GM23248 (cell line): ENCODE measurements at regions not wholly inside any gene's neighbourhood (a gene's known extent, or its start where the extent isn't known, plus 50 kb on each side); places are given as distances from the start of the nearest gene placed in this dataset.
"Not testable (repeated sequence)": the region's sequence is repeated elsewhere in the genome, so short reads cannot be mapped to it uniquely, and the experiment has no call there.

Experiments used
- DNase-seq: peaks from one replicate; pipeline ENCODE4 v3.0.0-alpha.2; 2015
- H2AFZ ChIP-seq: fragments of 200-600 bp; sonication (generic); 2 replicates; pipeline ENCODE4 v1.6.1; 2016; ENCODE audit warnings: antibody characterized with exemption
- H3F3A ChIP-seq: fragments of 200-600 bp; sonication (generic); 2 replicates; pipeline ENCODE4 v1.6.1; 2016; ENCODE audit warnings: mild to moderate bottlenecking, antibody characterized with exemption, mixed run types; ENCODE audit not compliant: insufficient read depth
- H3K27ac ChIP-seq: fragments of 200-600 bp; sonication (generic); 2 replicates; pipeline ENCODE4 v1.5.1; 2016; ENCODE audit warnings: mild to moderate bottlenecking
- H3K27me3 ChIP-seq: fragments of 200-600 bp; sonication (generic); replicated peaks from 2 replicates; pipeline ENCODE4 v1.6.1; 2016; ENCODE audit warnings: mild to moderate bottlenecking; ENCODE audit not compliant: insufficient read depth
- H3K36me3 ChIP-seq: fragments of 200-600 bp; sonication (generic); 2 replicates; pipeline ENCODE4 v1.6.1; 2016; ENCODE audit warnings: low read depth, mild to moderate bottlenecking
- H3K4me1 ChIP-seq: fragments of 200-600 bp; sonication (generic); 2 replicates; pipeline ENCODE4 v1.6.1; 2016; ENCODE audit warnings: mild to moderate bottlenecking; ENCODE audit not compliant: insufficient read depth
- H3K4me2 ChIP-seq: fragments of 200-600 bp; sonication (generic); one replicate; pipeline ENCODE4 v1.6.1; 2016; ENCODE audit warnings: mild to moderate bottlenecking; ENCODE audit not compliant: unreplicated experiment
- H3K4me3 ChIP-seq: fragments of 200-600 bp; sonication (generic); 2 replicates; pipeline ENCODE4 v1.5.1; 2016; ENCODE audit warnings: mild to moderate bottlenecking
- H3K79me2 ChIP-seq: fragments of 200-600 bp; sonication (generic); 2 replicates; pipeline ENCODE4 v1.6.1; 2016; ENCODE audit warnings: mild to moderate bottlenecking; ENCODE audit not compliant: insufficient read depth
- H3K9ac ChIP-seq: fragments of 200-600 bp; sonication (generic); 2 replicates; pipeline ENCODE4 v1.6.1; 2016; ENCODE audit warnings: mild to moderate bottlenecking
- H3K9me2 ChIP-seq: fragments of 200-600 bp; sonication (generic); 2 replicates; pipeline ENCODE4 v1.6.1; 2016; ENCODE audit warnings: mixed run types, mild to moderate bottlenecking, moderate library complexity; ENCODE audit not compliant: insufficient read depth
- H3K9me3 ChIP-seq: fragments of 200-600 bp; sonication (generic); one replicate; pipeline ENCODE4 v1.6.1; 2017; ENCODE audit warnings: low read depth
- H4K20me1 ChIP-seq: fragments of 200-600 bp; sonication (generic); 2 replicates; pipeline ENCODE4 v1.6.0; 2016; ENCODE audit not compliant: insufficient read depth
- EZH2 ChIP-seq: fragments of 200-600 bp; sonication (generic); IDR thresholded peaks from 2 replicates; pipeline ENCODE4 v1.6.1; 2018; ENCODE audit warnings: antibody characterized with exemption, mild to moderate bottlenecking; ENCODE audit not compliant: insufficient read depth, poor library complexity, severe bottlenecking
- EZH2phosphoT487 ChIP-seq: fragments of 200-600 bp; sonication (generic); IDR thresholded peaks from 2 replicates; pipeline ENCODE4 v1.6.1; 2018; ENCODE audit warnings: antibody characterized with exemption, moderate library complexity, mild to moderate bottlenecking, low read depth; ENCODE audit not compliant: insufficient read depth
- WGBS, 2 experiments: methylation state at CpG; one replicate each; pipeline ENCODE4 v1.1.6; 2015 to 2017; ENCODE audit warnings: low lambda C conversion rate in 2 of 2, low coverage in 1 of 2; ENCODE audit errors: missing lambda C conversion rate in 2 of 2; 5-methylcytosine and 5-hydroxymethylcytosine counted together
- in situ Hi-C: fragments of 300-500 bp; cut with MboI; formaldehyde crosslinking; loops from 2 replicates; pipeline ENCODE4 v1.15.0; 2020

DNA sequence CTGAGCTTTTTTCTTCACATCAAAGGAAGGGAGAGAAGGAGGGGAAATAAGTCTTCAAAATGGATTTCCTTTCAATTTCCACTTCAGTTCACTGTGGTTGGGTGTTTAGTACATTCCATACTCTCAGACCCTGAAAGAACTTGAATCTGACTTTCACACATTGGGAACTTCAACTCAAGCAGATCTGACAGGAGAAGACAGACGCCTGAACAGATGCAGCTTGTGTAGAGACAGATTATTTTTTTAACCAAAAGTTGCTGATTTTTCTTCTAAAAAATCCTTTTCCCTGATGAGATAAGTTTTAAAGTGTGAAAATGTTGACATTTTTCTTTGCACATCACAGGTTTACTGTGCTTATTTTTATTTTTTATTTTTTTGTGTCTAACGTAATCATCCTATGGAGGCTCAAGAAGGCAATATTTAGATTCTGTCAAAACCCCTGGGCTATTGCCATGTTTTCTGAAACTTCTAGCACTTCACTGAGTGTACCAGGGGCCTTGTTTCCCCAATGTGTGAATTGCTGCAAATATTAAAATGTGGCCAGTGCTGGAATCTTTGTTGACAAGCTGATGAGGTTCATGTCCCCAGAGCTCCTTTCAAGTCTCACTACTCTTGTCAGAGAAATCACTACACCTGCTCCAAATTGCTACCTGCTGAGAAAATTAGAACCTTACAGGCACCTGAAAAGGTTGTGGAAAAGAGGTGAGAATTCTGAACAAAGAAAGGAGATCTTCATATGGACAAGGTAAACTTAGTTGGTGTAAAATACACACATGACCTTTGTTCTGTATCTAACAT lies 214.8 kb upstream of the BTBD3 start:
- in situ Hi-C loops, result no loop called here
- TF ChIP-seq EZH2 (no peak), EZH2phosphoT487 (no peak)
- H2AFZ ChIP-seq, result no peak overlapping the region
- H3K9me2 ChIP-seq, result no peaks in the 10 kb centered on the region
- no peaks in the 10 kb centered on the region for H3K9me3 ChIP-seq
- peaks cover 15% of the 10 kb centered on the region; the same call in 1 of the 2 replicates for H3K27me3 ChIP-seq
- no peaks in the 10 kb centered on the region for H3F3A ChIP-seq
- no peak overlapping the region for H3K4me2 ChIP-seq
- no peaks in the 10 kb centered on the region for H3K36me3 ChIP-seq
- H4K20me1 ChIP-seq, result no peaks in the 10 kb centered on the region
- H3K4me3 ChIP-seq, result no peak overlapping the region
- WGBS, 2 experiments, result 19 to 38% methylated on average over 2 of the region's 2 CpGs
- no peaks in the 10 kb centered on the region for H3K4me1 ChIP-seq
- no peak overlapping the region for H3K9ac ChIP-seq
- DNase-seq, result no peak
- H3K79me2 ChIP-seq, result no peaks in the 10 kb centered on the region
- no peak overlapping the region for H3K27ac ChIP-seq

- in situ Hi-C loops, result no loop called here
- H3K27me3 ChIP-seq, result peaks cover 27% of the 10 kb centered on the region
- H3K36me3 ChIP-seq, result no peaks in the 10 kb centered on the region
- no peaks in the 10 kb centered on the region for H3K4me1 ChIP-seq
- no peak for DNase-seq
- H3K4me2 ChIP-seq, result no peak overlapping the region
- H3K9ac ChIP-seq, result no peak overlapping the region
- H3K4me3 ChIP-seq, result no peak overlapping the region
- H3K9me3 ChIP-seq, result no peaks in the 10 kb centered on the region
- no peaks in the 10 kb centered on the region for H3K9me2 ChIP-seq
- H4K20me1 ChIP-seq, result no peaks in the 10 kb centered on the region
- H3K27ac ChIP-seq, result no peak overlapping the region
- H2AFZ ChIP-seq, result no peak overlapping the region
- no peak for TF ChIP-seq EZH2phosphoT487
- TF ChIP-seq EZH2, result no peak
- no peaks in the 10 kb centered on the region for H3F3A ChIP-seq
- H3K79me2 ChIP-seq, result no peaks in the 10 kb centered on the region
Observed at GRCh38 chr20:11705512-11705911, 212.2 kb upstream of the BTBD3 start.

DNA sequence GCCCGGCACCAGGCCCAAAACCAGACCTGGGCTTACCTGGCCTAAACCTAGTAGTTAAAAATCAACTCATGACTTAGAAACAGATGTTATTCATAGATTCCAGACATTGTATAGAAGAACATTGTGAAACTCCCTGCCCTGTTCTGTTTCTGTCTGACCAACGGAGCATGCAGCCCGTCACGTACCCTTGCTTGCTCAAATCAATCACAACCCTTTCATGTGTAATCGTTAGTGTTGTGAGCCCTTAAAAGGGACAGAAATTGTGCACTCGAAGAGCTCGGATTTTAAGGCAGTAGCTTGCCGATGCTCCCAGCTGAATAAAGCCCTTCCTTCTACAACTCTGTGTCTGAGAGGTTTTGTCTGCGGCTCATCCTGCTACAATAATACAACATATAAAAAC lies 209.5 kb upstream of the BTBD3 start:
- H3K27ac ChIP-seq, H3K4me2 ChIP-seq, H3K4me3 ChIP-seq, H3K4me1 ChIP-seq, H4K20me1 ChIP-seq, in situ Hi-C loops, DNase-seq, H3K9ac ChIP-seq, H3F3A ChIP-seq, H3K9me3 ChIP-seq, H3K36me3 ChIP-seq, H3K9me2 ChIP-seq, H3K79me2 ChIP-seq, H2AFZ ChIP-seq: not testable (repeated sequence)
- H3K27me3 ChIP-seq, result peaks cover 48% of the 10 kb centered on the region
- 9 to 12% methylated on average over 9 of the region's 9 CpGs for WGBS, 2 experiments

DNA sequence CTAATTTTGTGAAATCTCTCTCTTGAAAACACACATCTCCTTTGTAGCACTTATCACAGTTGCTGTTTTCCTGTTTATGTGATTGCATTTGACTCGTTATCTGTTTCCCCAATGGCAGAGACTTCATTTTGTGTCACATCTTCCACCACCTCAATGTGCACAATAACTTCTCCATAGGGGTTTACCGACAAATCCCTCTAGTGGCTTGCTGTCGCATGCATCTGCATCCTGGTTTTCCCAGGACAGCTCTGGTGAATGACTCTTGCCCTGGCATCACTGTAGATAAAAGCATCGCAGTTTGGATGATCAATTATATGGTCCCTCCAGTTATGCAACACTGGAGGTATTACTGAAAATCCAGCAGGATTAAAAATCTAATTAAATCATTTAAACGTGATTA lies 206.5 kb upstream of the BTBD3 start:
- TF ChIP-seq EZH2phosphoT487 (no peak), EZH2 (no peak)
- Histone ChIP-seq H3K27me3 (peaks cover 48% of the 10 kb centered on the region), H3K36me3 (no peaks in the 10 kb centered on the region), H3K4me2 (no peak overlapping the region), H4K20me1 (no peaks in the 10 kb centered on the region), H3K79me2 (no peaks in the 10 kb centered on the region), H3K9ac (no peak overlapping the region), H3K9me2 (no peaks in the 10 kb centered on the region), H3K4me1 (peaks cover 7% of the 10 kb centered on the region), H2AFZ (no peak overlapping the region), H3K9me3 (no peaks in the 10 kb centered on the region), H3K27ac (no peak overlapping the region), H3K4me3 (no peak overlapping the region), H3F3A (peaks cover 10% of the 10 kb centered on the region)
- in situ Hi-C loops, result no loop called here
- WGBS, 2 experiments, result 25 to 27% methylated on average over 5 of the region's 5 CpGs
- DNase-seq, result no peak

DNA sequence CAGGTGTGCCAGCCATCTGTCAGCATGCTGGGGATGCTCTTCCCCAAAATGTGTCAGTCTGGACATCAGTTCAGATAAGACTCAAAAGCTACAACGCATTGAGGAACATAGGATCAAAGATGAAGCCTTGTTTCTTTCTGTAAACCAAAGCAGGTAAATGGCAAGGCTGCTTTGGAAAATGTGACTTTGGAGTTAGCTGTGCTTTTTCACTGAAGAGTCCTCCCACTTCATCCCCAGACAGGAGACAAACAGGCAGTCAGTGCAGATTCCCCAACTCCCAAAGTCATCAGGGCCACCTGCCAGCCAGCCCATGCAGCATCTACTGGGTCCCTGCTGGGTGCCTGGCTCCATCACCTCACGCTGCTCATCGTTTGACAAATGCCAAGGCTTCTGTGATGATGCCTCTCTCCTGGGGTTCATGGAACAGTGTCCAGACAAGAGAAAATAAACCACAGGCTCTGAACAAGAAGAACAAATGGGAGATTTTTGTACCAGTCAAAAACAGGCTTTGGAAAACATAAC lies 205.0 kb upstream of the BTBD3 start:
- 10 to 23% methylated on average over 3 of the region's 3 CpGs for WGBS, 2 experiments
- no peaks in the 10 kb centered on the region for H3K36me3 ChIP-seq
- H3K79me2 ChIP-seq, result no peaks in the 10 kb centered on the region
- no peak overlapping the region for H2AFZ ChIP-seq
- H4K20me1 ChIP-seq, result no peaks in the 10 kb centered on the region
- no peaks in the 10 kb centered on the region for H3K9me2 ChIP-seq
- H3F3A ChIP-seq, result peaks cover 20% of the 10 kb centered on the region
- no peak overlapping the region for H3K4me3 ChIP-seq
- no peak overlapping the region for H3K27ac ChIP-seq
- DNase-seq, result no peak
- H3K9me3 ChIP-seq, result no peaks in the 10 kb centered on the region
- H3K9ac ChIP-seq, result no peak overlapping the region
- H3K27me3 ChIP-seq, result peaks cover 40% of the 10 kb centered on the region
- in situ Hi-C loops, result no loop called here
- H3K4me1 ChIP-seq, result peaks cover 16% of the 10 kb centered on the region
- no peak for TF ChIP-seq EZH2phosphoT487
- TF ChIP-seq EZH2, result no peak
- H3K4me2 ChIP-seq, result no peak overlapping the region
